HL-60/S4 treated with phorbol 12-myristate 13-acetate at 8.2 ng/mL for 4 days and 3 days (cell line): ENCODE measurements at regions not wholly inside any gene's neighbourhood (a gene's known extent, or its start where the extent isn't known, plus 50 kb on each side); places are given as distances from the start of the nearest gene placed in this dataset.

ENCODE experiments used
- in situ Hi-C: fragments of 300-500 bp; cut with MboI; formaldehyde crosslinking; loops from 2 replicates; pipeline ENCODE4 v1.15.0; 2022; ENCODE audit warnings: low sequenced_read_pairs

GRCh38 chr3:9301091-9301490, 51.6 kb upstream of the SRGAP3 start:
- in situ Hi-C loops, result loop anchor here (10.0 kb wide), 1 partner anchor 326 kb away; no protein-coding TSS in a partner anchor

- in situ Hi-C loops, result loop anchor here (10.0 kb wide), 1 partner anchor 327 kb away; no protein-coding TSS in a partner anchor
Measured at GRCh38 chr3:9301798-9302197, 52.4 kb upstream of the SRGAP3 start.

GRCh38 chr3:9302425-9303181, 53.2 kb upstream of the SRGAP3 start:
- in situ Hi-C loops, result loop anchor here (10.0 kb wide), 1 partner anchor 328 kb away; no protein-coding TSS in a partner anchor

- in situ Hi-C loops, result loop anchor here (10.0 kb wide), 1 partner anchor 334 kb away; no protein-coding TSS in a partner anchor
Measured at GRCh38 chr3:9308298-9308990, 54.4 kb upstream of the THUMPD3 start.

- in situ Hi-C loops, result no loop called here
Measured at GRCh38 chr3:9310043-9310442, 52.8 kb upstream of the THUMPD3 start.

- in situ Hi-C loops, result no loop called here
Measured at GRCh38 chr3:9311228-9311627, 51.6 kb upstream of the THUMPD3 start.
